ENCODE measurements at regions not wholly inside any gene's neighbourhood (a gene's known extent, or its start where the extent isn't known, plus 50 kb on each side); places are given as distances from the start of the nearest gene placed in this dataset.

- DNase-seq = no peak
- no peak for ATAC-seq
- no peak for TF ChIP-seq CTCF (IDR thresholded peaks at IDR 0.05)
- H3K36me3 ChIP-seq = no peaks in the 10 kb centered on the region
- H3K4me1 ChIP-seq = no peaks in the 10 kb centered on the region
- H3K4me3 ChIP-seq = no peak overlapping the region
- intact Hi-C loops (cut with DNase I) = no loop called here
- H3K27ac ChIP-seq = no peak overlapping the region
- H3K9me3 ChIP-seq = no peaks in the 10 kb centered on the region
- H3K27me3 ChIP-seq = no peaks in the 10 kb centered on the region
Measured at GRCh38 chr10:2076528-2076927, 339.2 kb upstream of the ADARB2 start.

GRCh38 chr10:2067015-2067414 is 329.7 kb upstream of the ADARB2 start:
- no peak overlapping the region for H3K27ac ChIP-seq
- no peaks in the 10 kb centered on the region for H3K27me3 ChIP-seq
- TF ChIP-seq CTCF (IDR thresholded peaks at IDR 0.05) = no peak
- intact Hi-C loops (cut with DNase I) = no loop called here
- H3K4me3 ChIP-seq = no peak overlapping the region
- H3K4me1 ChIP-seq = no peaks in the 10 kb centered on the region
- no peak for DNase-seq
- no peak for ATAC-seq
- peaks cover 0 to 22% of the 10 kb centered on the region in 2 donors for H3K9me3 ChIP-seq
- no peaks in the 10 kb centered on the region for H3K36me3 ChIP-seq

GRCh38 chr10:2054728-2055127 is 317.4 kb upstream of the ADARB2 start:
- Histone ChIP-seq H3K9me3 (no peaks in the 10 kb centered on the region), H3K36me3 (no peaks in the 10 kb centered on the region), H3K27me3 (no peaks in the 10 kb centered on the region), H3K27ac (no peak overlapping the region), H3K4me3 (no peak overlapping the region), H3K4me1 (no peaks in the 10 kb centered on the region)
- ATAC-seq = no peak
- DNase-seq = no peak
- TF ChIP-seq CTCF (IDR thresholded peaks at IDR 0.05) = no peak
- intact Hi-C loops (cut with DNase I) = no loop called here

- Histone ChIP-seq H3K27ac (no peak overlapping the region), H3K36me3 (no peaks in the 10 kb centered on the region), H3K9me3 (peaks cover 0 to 4% of the 10 kb centered on the region in 2 donors), H3K27me3 (no peaks in the 10 kb centered on the region), H3K4me3 (no peak overlapping the region), H3K4me1 (no peaks in the 10 kb centered on the region)
- DNase-seq (no peak), ATAC-seq (no peak)
- TF ChIP-seq CTCF (IDR thresholded peaks at IDR 0.05) = no peak
- intact Hi-C loops (cut with DNase I) = no loop called here
Measured at GRCh38 chr10:2053805-2054204, 316.5 kb upstream of the ADARB2 start.

GRCh38 chr10:2051108-2051507 is 313.8 kb upstream of the ADARB2 start:
- Histone ChIP-seq H3K4me1 (no peaks in the 10 kb centered on the region), H3K36me3 (no peaks in the 10 kb centered on the region), H3K27me3 (no peaks in the 10 kb centered on the region), H3K27ac (no peak overlapping the region), H3K9me3 (peaks cover 0 to 4% of the 10 kb centered on the region in 2 donors), H3K4me3 (no peak overlapping the region)
- TF ChIP-seq CTCF (IDR thresholded peaks at IDR 0.05) = no peak
- intact Hi-C loops (cut with DNase I) = no loop called here
- no peak for ATAC-seq
- DNase-seq = no peak
